ENCODE measurements at regions not wholly inside any gene's neighbourhood (a gene's known extent, or its start where the extent isn't known, plus 50 kb on each side); places are given as distances from the start of the nearest gene placed in this dataset.
"Not testable (repeated sequence)": the region's sequence is repeated elsewhere in the genome, so short reads cannot be mapped to it uniquely, and the experiment has no call there.

GRCh38 chr11:29616611-29617010 lies 400.2 kb downstream of the KCNA4 start:
- DNase-seq: no peak

DNA sequence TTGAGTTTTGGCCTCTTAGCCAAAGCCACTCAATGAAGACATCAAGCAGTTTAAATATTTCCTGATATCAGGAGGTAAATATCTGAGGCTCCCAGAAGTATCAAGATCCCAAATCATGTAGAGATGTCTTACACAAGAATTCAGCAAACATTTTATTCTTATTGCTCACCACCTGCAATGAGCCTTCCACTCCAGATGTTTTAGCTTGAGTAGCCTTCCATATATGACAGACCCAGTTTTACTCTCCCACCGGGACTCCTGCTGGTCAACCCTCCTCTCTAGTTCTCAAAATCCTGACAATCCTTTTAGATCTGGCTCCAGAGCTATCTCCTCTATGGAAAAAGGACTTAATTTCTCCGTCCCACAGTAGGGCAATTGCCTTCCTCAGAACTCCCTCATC lies 404.4 kb downstream of the KCNA4 start:
- no peak for DNase-seq

DNA sequence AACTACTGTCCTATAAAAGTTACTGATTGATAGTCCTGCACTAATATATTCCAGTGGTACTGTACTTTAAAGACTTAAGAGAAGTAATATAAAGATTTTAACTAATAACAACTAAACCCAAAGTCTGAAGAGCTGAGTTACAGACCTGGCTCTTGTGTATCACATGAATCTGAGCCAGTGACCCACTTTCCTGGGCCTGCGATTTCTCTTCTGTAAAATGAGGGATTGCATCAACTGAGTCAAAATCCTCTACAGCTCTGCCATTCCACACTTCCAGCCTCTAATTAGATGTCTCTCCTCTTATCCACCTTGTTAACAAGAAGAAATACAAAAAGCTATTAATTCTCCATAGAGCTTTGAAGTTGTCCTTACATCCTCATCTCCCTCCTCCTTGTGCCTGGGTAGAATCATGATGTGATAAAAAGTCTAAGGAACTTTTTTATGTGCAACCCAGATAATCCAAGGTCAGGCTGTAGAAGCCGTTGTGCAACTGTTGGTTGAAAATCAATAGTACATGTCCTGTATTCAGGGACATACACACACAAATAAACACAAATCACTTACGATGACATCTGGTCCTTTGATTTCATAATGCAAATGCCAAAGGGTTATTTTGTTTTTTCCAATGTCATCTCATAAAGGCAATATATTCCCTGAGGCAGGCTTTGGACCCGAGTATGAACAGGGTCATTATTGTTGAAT lies 410.3 kb downstream of the KCNA4 start:
- DNase-seq: no peak

GRCh38 chr11:29600151-29600575 lies 416.7 kb downstream of the KCNA4 start:
- DNase-seq: not testable (repeated sequence)

GRCh38 chr11:29584342-29584741 lies 432.5 kb downstream of the KCNA4 start:
- DNase-seq: no peak

- no peak for DNase-seq
Observed at GRCh38 chr11:29578806-29579205, 438.0 kb downstream of the KCNA4 start.

- DNase-seq: no peak
Observed at GRCh38 chr11:29564486-29564885, 452.3 kb downstream of the KCNA4 start.

GRCh38 chr11:29562183-29562582 lies 454.6 kb downstream of the KCNA4 start:
- no peak for DNase-seq

- no peak for DNase-seq
Observed at GRCh38 chr11:29553990-29554389, 462.8 kb downstream of the KCNA4 start.

DNA sequence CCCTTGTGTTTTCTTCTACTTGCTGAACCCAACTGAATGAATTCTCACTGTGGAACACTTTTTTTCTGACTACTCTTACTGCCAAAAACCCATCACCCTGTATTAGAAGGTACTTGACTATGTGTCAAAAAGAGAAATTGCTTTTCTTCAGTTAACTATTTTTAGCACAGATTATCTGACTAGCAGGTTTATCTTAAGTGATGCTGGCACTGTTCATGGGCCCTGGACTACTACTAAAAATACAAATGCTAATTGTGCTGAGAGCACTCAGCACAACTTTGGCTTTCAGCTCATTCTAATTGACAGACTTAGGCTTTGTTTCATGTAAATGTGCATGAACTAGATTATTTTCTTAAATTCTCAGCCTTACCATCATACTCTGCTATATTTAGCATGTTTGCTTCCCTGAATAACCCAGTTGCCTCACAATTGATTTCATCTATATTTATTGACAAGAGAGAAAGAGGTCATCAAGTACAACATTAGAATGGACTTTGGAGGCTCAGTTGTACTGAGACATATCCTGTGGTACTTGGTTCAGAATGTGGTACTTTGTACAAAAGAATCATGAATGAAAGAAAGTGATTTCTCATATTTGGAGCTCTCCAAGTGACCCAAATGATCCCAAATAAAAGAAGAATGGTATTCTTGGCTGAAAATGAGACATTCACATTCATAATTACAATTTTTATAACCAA lies 478.3 kb downstream of the KCNA4 start:
- no peak for DNase-seq

DNA sequence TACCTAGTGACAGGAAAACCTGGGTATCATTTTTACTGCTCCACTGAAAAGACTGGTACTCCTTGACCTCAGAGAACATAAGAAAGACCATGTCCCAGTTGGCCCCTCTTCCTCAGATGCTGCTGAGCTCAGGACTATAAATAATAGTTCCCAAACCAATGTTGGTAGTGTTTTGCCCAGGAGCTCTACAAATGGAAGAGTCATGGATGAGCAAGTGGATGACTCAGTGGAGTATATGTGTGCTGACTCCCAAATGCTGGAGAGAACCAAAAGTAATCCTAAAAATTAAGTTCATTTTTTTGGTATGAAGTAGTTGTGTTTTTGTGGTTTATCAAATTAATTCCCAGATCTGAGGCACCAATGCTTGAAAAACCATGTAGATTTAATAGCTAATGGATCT lies 482.0 kb downstream of the KCNA4 start:
- DNase-seq: no peak

GRCh38 chr11:29530961-29531360 lies 485.9 kb downstream of the KCNA4 start:
- DNase-seq: no peak

DNA sequence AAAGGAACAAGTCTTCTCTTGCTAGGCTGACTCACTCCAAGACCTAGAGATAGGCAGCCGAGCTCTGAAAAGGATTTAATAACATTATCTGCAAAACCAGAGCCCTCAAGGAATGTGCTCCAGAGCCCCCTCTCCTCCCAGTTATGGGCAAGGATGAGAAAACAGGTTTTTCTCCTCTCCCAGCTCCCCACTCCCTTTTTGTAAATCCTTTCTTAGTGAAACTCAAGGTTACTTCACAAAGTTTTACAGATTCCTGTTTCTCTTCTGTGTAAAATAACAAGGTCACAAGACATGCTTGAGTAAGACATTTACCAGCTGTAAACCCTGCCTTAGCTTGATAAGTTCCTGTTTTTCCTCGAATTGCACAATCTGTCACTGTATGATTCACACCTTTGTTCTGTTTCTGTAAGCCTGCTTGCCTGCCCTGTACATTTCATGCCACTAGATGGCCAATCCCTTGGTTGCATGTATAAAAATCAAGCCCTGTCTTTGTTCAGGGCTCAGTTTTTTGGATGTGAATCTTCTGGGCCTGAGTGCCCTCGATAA lies 489.4 kb downstream of the KCNA4 start:
- DNase-seq: no peak

DNA sequence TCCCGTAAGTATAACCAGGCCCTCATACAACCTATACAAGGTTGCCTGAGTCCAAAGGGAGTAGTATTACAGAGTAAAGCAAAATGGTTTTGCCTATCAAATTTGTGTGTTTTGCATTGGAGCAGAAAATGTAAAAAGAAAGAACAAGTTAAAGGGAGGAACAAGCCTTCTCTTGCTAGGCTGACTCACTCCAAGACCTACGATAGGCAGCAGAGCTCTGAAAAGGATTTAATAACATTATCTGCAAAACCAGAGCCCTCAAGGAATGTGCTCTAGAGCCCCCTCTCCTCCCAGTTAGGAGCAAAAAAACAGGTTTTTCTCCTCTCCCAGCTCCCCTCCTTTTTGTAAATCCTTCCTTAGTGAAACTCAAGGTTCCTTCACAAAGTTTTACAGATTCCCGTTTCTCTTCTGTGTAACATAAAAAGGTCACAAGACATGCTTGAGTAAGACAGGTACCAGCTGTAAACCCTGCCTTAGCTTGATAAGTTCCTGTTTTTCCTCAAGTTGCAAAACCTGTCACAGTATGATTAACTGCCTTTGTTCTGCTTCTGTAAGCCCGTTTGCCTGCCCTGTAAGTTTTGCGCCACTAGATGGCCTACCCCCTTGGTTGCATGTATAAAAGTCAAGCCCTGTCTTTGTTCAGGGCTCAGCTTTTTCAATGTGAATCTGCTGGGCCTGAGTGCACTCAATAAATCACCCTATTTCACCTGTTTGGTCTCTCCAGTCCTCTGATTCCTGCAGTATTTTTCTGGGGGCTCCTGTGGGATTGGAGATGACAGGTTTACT lies 498.2 kb downstream of the KCNA4 start:
- DNase-seq: no peak

GRCh38 chr11:29511394-29511793 lies 505.4 kb downstream of the KCNA4 start:
- no peak for DNase-seq

GRCh38 chr11:29507376-29507775 lies 509.5 kb downstream of the KCNA4 start:
- no peak for DNase-seq

DNA sequence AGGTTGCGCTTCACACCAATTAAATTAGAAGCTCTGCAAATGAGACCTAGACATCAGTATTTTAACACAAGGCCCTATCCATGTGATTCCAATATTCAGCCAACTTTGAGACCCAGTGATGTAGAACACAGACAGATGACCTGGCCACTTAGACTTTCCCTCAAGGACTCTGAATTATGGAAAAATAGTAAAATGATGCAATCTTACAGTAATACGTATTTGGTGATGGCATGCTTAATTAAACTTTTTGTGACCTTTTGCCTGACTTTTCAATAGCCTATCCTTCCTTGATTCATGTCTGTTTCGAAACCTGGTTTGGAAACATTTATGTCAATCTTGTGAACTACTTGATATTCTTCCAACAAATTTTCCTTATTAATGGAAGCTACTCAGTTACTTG lies 521.2 kb downstream of the KCNA4 start:
- DNase-seq: no peak

DNA sequence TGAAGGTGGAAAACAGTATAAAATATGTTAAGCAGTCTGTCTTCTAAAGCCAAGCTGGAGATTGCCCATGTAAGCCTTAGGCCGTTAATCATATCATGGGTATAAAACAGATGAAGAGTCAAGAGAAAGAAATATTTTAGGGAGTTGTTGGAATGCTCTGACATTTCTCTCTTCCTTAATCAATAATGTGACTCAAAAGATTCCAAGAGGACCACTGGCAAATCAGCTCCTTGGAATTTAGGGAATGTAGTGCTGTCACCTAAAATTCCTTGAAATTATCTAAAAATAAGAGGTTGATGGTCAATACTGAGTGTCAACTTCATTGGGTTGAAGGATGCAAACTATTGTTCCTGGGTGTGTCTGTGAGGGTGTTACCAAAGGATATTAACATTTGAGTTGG lies 525.9 kb downstream of the KCNA4 start:
- no peak for DNase-seq

DNA sequence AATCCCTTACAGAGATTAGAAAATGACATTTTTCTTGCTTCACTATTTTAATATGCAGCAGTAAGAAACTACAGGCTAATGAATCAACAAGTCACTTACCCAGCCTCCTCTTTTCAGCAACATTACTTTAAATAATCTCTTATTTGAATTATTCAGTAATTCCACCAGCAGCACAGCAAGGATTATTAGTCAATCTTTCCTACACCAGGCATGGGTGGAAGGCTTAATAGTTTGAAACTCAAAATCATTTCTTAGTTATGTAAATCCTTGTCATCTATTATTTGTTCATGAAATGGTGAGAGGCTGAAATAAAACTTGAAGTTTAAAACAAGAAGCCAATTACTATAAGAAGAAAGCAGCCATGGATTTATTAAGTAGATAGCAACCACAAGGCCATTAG lies 530.5 kb downstream of the KCNA4 start:
- DNase-seq: no peak

DNA sequence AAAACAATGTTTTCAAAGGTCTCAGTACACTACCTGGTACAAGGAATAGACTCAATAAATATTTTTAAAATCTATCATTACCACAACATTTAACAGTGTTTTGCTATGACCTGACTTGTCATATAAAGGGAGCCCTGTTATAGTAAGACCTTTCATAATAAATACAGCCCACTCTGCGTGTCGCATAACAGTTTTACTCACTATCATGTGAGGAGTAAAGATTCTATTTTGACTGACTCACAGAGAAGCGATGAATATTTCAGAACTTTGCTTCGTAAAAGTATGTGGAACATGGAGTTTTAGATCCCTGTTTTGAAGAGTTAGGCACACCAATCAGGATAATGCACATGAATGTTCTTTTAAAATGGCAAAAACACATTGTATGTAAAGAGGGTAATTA lies 531.2 kb downstream of the KCNA4 start:
- DNase-seq: no peak

GRCh38 chr11:29484548-29484947 lies 532.3 kb downstream of the KCNA4 start:
- no peak for DNase-seq

DNA sequence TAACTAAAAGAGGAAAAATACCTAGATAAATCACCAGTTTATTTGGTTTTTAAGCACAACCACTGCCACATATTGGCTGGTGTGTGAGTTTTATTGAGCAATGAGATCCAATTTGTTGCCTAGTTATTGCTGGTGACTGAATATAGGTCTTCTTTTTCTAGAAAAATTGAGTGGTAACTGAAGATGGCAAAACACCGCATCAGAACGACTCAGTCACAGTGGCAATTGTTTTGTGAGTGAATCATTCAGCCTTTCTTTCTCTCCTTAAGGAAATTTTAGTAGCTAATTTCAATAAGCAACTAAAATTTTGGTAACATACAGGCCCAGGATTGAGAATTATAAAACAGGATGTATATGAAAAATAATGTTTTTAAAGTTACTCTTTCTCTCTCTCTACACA lies 533.0 kb downstream of the KCNA4 start:
- DNase-seq: no peak

DNA sequence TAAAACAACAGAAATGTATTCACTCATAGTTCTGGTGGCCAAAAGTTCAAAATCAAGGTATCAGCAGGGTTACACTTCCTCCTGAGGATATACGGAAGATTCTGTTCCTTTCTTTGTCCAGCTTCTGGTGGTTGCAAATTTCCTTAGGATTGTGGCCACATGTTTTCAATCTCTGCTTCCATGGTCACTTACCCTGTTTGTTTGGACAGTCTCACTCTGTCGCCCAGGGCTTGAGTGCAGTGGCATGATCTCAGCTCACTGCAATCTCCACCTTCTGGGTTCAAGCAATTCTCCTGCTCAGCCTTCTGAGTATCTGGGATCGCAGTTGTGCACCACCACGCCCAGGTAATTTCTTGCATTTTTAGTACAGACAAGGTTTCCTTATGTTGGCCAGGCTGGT lies 534.3 kb downstream of the KCNA4 start:
- DNase-seq: no peak

DNA sequence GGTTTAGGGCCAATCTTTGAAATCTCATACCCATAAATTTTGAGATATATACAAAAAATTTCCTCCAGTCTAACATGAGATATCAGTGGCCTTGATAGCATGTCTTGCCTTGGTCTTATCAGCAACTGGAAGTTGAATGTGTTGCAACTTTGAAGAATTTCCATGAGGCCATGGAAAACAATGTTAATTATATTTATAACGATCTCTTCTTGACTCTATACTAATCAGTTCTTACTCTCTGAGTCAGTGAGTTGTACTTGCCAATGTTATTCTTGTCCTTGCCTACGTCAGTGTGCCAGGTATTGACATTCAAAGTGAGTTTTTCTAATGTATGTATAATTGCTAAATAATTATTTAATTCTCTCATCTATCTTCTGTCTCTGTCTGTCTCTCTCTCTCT lies 535.1 kb downstream of the KCNA4 start:
- no peak for DNase-seq

Data from NCI-H1436 treated with DMSO at 0.1 percent for 48 hours (cell line).